Left ventricle myocardium inferior (tissue), 1 donor: ENCODE measurements at regions not wholly inside any gene's neighbourhood (a gene's known extent, or its start where the extent isn't known, plus 50 kb on each side); places are given as distances from the start of the nearest gene placed in this dataset.

Source experiments
- DNase-seq: peaks from one replicate; pipeline ENCODE4 v3.0.0-alpha.2; 2020
- H3K27ac ChIP-seq: fragments of 200-600 bp; replicated peaks from 2 replicates; pipeline ENCODE4 v1.8.0; 2021
- H3K27me3 ChIP-seq: fragments of 200-600 bp; 2 replicates; pipeline ENCODE4 v1.8.0; 2021; ENCODE audit warnings: low read depth
- H3K36me3 ChIP-seq: fragments of 200-600 bp; 2 replicates; pipeline ENCODE4 v1.8.0; 2021
- H3K4me1 ChIP-seq: fragments of 200-600 bp; 2 replicates; pipeline ENCODE4 v1.8.0; 2021
- H3K4me3 ChIP-seq: fragments of 200-600 bp; 2 replicates; pipeline ENCODE4 v1.8.0; 2021; ENCODE audit warnings: mild to moderate bottlenecking, moderate library complexity
- H3K9me3 ChIP-seq: fragments of 200-600 bp; replicated peaks from 2 replicates; pipeline ENCODE4 v1.8.0; 2021
- CTCF ChIP-seq: fragments of 200-600 bp; IDR thresholded peaks from 2 replicates; pipeline ENCODE4 v1.8.0; 2021; ENCODE audit warnings: antibody characterized with exemption, mild to moderate bottlenecking, borderline replicate concordance
- intact Hi-C: fragments of 100-400 bp; cut with micrococcal nuclease; formaldehyde crosslinking; loops from one replicate; pipeline ENCODE4 v1.11.0; 2022
- donor health status: DM: no; HTN: yes; CAD: no; lungs with severe emphysema.

GRCh38 chr6:73923905-73924485 is 228.0 kb downstream of the CD109 start:
- H3K36me3 ChIP-seq, result no peaks in the 10 kb centered on the region
- no peak overlapping the region for H3K4me3 ChIP-seq
- H3K9me3 ChIP-seq, result peaks cover 29% of the 10 kb centered on the region
- peak; percentile 27 for TF ChIP-seq CTCF
- H3K27me3 ChIP-seq, result no peaks in the 10 kb centered on the region
- DNase-seq, result no peak
- intact Hi-C loops, result no loop called here
- H3K4me1 ChIP-seq, result no peaks in the 10 kb centered on the region
- H3K27ac ChIP-seq, result peak overlapping the region; percentile 54

- Histone ChIP-seq H3K4me1 (no peaks in the 10 kb centered on the region), H3K27ac (no peak overlapping the region), H3K27me3 (no peaks in the 10 kb centered on the region), H3K36me3 (no peaks in the 10 kb centered on the region), H3K4me3 (no peak overlapping the region), H3K9me3 (peaks cover 25% of the 10 kb centered on the region)
- intact Hi-C loops, result no loop called here
- no peak for TF ChIP-seq CTCF
- DNase-seq, result no peak
These were observed 207.2 kb downstream of the CD109 start for GRCh38 chr6:73903155-73903554.

- Histone ChIP-seq H3K27ac (no peak overlapping the region), H3K36me3 (no peaks in the 10 kb centered on the region), H3K9me3 (peaks cover 25% of the 10 kb centered on the region), H3K27me3 (no peaks in the 10 kb centered on the region), H3K4me1 (no peaks in the 10 kb centered on the region), H3K4me3 (no peak overlapping the region)
- intact Hi-C loops, result no loop called here
- no peak for DNase-seq
- no peak for TF ChIP-seq CTCF
These were observed 206.0 kb downstream of the CD109 start for GRCh38 chr6:73901986-73902385.

GRCh38 chr6:73901311-73901710 is 205.3 kb downstream of the CD109 start:
- peaks cover 25% of the 10 kb centered on the region for H3K9me3 ChIP-seq
- no peak for DNase-seq
- H3K4me3 ChIP-seq, result no peak overlapping the region
- no peaks in the 10 kb centered on the region for H3K27me3 ChIP-seq
- intact Hi-C loops, result no loop called here
- no peak for TF ChIP-seq CTCF
- no peaks in the 10 kb centered on the region for H3K36me3 ChIP-seq
- no peaks in the 10 kb centered on the region for H3K4me1 ChIP-seq
- H3K27ac ChIP-seq, result no peak overlapping the region

GRCh38 chr6:73898599-73898998 is 202.6 kb downstream of the CD109 start:
- Histone ChIP-seq H3K9me3 (peaks cover 25% of the 10 kb centered on the region), H3K27me3 (no peaks in the 10 kb centered on the region), H3K36me3 (no peaks in the 10 kb centered on the region), H3K4me3 (no peak overlapping the region), H3K27ac (no peak overlapping the region), H3K4me1 (no peaks in the 10 kb centered on the region)
- peak; percentile 12 for TF ChIP-seq CTCF
- DNase-seq, result no peak
- intact Hi-C loops, result no loop called here
